ENCODE measurements at regions not wholly inside any gene's neighbourhood (a gene's known extent, or its start where the extent isn't known, plus 50 kb on each side); places are given as distances from the start of the nearest gene placed in this dataset.

DNA sequence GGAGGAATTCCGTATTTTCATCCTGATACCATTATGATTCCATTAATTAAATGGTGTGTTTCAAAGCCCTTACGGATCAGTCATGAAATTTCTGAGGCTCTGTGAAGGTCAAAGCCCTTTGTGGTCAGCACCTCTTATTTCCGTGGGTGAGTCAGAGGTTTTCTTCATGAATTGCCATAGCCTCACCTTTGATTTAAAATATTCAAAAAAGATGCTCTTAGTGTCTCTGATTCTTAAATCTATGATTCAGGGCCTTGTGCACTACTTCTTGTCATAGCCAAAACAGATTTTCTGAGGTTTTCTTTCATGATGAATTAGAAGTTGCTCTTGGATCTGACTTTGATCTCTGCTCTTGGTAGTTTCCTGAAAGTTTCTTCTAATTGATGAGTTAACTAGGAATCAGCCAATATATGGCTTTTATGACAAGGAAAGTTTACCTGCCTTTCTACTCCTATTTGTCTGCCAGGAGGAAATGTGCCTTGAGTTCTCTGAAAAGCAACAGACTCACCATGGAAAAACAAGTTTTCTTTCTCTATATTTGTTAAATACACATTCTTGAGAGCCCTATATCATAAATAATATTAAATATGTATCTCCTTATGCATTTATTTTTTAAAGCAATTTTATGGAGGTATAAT, 613.0 kb downstream of the UTRN start:
- TF ChIP-seq TAF1 (conservative IDR thresholded peaks at IDR 0.05) (no peak), FOXA1 (IDR thresholded peaks at IDR 0.05) (no peak), SP1 (IDR thresholded peaks at IDR 0.05) (no peak), HNF4G (IDR thresholded peaks at IDR 0.05) (no peak), NR2F2 (IDR thresholded peaks at IDR 0.05) (no peak), ATF3 (IDR thresholded peaks at IDR 0.05) (no peak), EGR1 (IDR thresholded peaks at IDR 0.05; ENCODE audit: low read depth in 2 of 2) (no peak), FOXA2 (IDR thresholded peaks at IDR 0.05) (no peak), MAX (IDR thresholded peaks at IDR 0.05) (no peak), JUND (IDR thresholded peaks at IDR 0.05) (no peak), GABPA (IDR thresholded peaks at IDR 0.05 in 1 of 2, conservative IDR thresholded peaks at IDR 0.05 in 1 of 2) (no peak), HNF4A (conservative IDR thresholded peaks at IDR 0.05) (no peak)
- TF ChIP-seq, protein P1, sequence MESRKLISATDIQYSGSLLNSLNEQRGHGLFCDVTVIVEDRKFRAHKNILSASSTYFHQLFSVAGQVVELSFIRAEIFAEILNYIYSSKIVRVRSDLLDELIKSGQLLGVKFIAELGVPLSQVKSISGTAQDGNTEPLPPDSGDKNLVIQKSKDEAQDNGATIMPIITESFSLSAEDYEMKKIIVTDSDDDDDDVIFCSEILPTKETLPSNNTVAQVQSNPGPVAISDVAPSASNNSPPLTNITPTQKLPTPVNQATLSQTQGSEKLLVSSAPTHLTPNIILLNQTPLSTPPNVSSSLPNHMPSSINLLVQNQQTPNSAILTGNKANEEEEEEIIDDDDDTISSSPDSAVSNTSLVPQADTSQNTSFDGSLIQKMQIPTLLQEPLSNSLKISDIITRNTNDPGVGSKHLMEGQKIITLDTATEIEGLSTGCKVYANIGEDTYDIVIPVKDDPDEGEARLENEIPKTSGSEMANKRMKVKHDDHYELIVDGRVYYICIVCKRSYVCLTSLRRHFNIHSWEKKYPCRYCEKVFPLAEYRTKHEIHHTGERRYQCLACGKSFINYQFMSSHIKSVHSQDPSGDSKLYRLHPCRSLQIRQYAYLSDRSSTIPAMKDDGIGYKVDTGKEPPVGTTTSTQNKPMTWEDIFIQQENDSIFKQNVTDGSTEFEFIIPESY (IDR thresholded peaks at IDR 0.05), result no peak
- TF ChIP-seq, protein P2, sequence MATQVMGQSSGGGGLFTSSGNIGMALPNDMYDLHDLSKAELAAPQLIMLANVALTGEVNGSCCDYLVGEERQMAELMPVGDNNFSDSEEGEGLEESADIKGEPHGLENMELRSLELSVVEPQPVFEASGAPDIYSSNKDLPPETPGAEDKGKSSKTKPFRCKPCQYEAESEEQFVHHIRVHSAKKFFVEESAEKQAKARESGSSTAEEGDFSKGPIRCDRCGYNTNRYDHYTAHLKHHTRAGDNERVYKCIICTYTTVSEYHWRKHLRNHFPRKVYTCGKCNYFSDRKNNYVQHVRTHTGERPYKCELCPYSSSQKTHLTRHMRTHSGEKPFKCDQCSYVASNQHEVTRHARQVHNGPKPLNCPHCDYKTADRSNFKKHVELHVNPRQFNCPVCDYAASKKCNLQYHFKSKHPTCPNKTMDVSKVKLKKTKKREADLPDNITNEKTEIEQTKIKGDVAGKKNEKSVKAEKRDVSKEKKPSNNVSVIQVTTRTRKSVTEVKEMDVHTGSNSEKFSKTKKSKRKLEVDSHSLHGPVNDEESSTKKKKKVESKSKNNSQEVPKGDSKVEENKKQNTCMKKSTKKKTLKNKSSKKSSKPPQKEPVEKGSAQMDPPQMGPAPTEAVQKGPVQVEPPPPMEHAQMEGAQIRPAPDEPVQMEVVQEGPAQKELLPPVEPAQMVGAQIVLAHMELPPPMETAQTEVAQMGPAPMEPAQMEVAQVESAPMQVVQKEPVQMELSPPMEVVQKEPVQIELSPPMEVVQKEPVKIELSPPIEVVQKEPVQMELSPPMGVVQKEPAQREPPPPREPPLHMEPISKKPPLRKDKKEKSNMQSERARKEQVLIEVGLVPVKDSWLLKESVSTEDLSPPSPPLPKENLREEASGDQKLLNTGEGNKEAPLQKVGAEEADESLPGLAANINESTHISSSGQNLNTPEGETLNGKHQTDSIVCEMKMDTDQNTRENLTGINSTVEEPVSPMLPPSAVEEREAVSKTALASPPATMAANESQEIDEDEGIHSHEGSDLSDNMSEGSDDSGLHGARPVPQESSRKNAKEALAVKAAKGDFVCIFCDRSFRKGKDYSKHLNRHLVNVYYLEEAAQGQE (IDR thresholded peaks at IDR 0.05), result no peak
- Histone ChIP-seq H3K9ac (ENCODE audit: low read depth in 1 of 2, low read length in 2 of 2) (no peak overlapping the region), H3K27me3 (ENCODE audit: control insufficient read depth in 4 of 4, insufficient read depth in 4 of 4, low read length in 3 of 4) (no peaks in the 10 kb centered on the region), H3K9me3 (ENCODE audit: control insufficient read depth in 4 of 4, low read length in 3 of 4) (no peaks in the 10 kb centered on the region), H3K4me1 (ENCODE audit: control insufficient read depth in 4 of 4, insufficient read depth in 4 of 4, low read length in 3 of 4) (no peaks in the 10 kb centered on the region), H3K4me3 (ENCODE audit: low read depth in 1 of 3, low read length in 3 of 3) (no peak overlapping the region), H3K36me3 (ENCODE audit: control insufficient read depth in 4 of 4, insufficient read depth in 3 of 4, low read depth in 1 of 4, low read length in 3 of 4) (no peaks in the 10 kb centered on the region), H3K27ac (ENCODE audit: low read depth in 1 of 2, low read length in 2 of 2) (no peak overlapping the region)
- WGBS, result 90% methylated on average over 3 of the region's 3 CpGs
- DNase-seq (ENCODE audit: low spot score), result no peak

GRCh38 chr6:144898741-144899140, 613.6 kb downstream of the UTRN start:
- DNase-seq (ENCODE audit: low spot score), result no peak
- no peak overlapping the region for H3K27ac ChIP-seq (ENCODE audit: low read depth in 1 of 2, low read length in 2 of 2)
- H3K36me3 ChIP-seq (ENCODE audit: control insufficient read depth in 4 of 4, insufficient read depth in 3 of 4, low read depth in 1 of 4, low read length in 3 of 4), result no peaks in the 10 kb centered on the region
- no peaks in the 10 kb centered on the region for H3K9me3 ChIP-seq (ENCODE audit: control insufficient read depth in 4 of 4, low read length in 3 of 4)
- H3K9ac ChIP-seq (ENCODE audit: low read depth in 1 of 2, low read length in 2 of 2), result no peak overlapping the region
- no peaks in the 10 kb centered on the region for H3K27me3 ChIP-seq (ENCODE audit: control insufficient read depth in 4 of 4, insufficient read depth in 4 of 4, low read length in 3 of 4)
- no peak overlapping the region for H3K4me3 ChIP-seq (ENCODE audit: low read depth in 1 of 3, low read length in 3 of 3)
- TF ChIP-seq, protein P2 (IDR thresholded peaks at IDR 0.05), result no peak
- no peak for TF ChIP-seq GABPA (IDR thresholded peaks at IDR 0.05 in 1 of 2, conservative IDR thresholded peaks at IDR 0.05 in 1 of 2)
- TF ChIP-seq EGR1 (IDR thresholded peaks at IDR 0.05; ENCODE audit: low read depth in 2 of 2), result no peak
- TF ChIP-seq, protein P3, sequence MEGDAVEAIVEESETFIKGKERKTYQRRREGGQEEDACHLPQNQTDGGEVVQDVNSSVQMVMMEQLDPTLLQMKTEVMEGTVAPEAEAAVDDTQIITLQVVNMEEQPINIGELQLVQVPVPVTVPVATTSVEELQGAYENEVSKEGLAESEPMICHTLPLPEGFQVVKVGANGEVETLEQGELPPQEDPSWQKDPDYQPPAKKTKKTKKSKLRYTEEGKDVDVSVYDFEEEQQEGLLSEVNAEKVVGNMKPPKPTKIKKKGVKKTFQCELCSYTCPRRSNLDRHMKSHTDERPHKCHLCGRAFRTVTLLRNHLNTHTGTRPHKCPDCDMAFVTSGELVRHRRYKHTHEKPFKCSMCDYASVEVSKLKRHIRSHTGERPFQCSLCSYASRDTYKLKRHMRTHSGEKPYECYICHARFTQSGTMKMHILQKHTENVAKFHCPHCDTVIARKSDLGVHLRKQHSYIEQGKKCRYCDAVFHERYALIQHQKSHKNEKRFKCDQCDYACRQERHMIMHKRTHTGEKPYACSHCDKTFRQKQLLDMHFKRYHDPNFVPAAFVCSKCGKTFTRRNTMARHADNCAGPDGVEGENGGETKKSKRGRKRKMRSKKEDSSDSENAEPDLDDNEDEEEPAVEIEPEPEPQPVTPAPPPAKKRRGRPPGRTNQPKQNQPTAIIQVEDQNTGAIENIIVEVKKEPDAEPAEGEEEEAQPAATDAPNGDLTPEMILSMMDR (IDR thresholded peaks at IDR 0.05; ENCODE audit: low read depth, low read length, missing input control), result no peak
- no peak for TF ChIP-seq FOXA1 (IDR thresholded peaks at IDR 0.05)
- TF ChIP-seq, protein P1 (IDR thresholded peaks at IDR 0.05), result no peak
- 86% methylated on average over 1 of the region's 1 CpG for WGBS
- H3K4me1 ChIP-seq (ENCODE audit: control insufficient read depth in 4 of 4, insufficient read depth in 4 of 4, low read length in 3 of 4), result no peaks in the 10 kb centered on the region

Data from liver (tissue), 8 donors.